NB4 (cell line): ENCODE measurements at regions not wholly inside any gene's neighbourhood (a gene's known extent, or its start where the extent isn't known, plus 50 kb on each side); places are given as distances from the start of the nearest gene placed in this dataset.

Source experiments
- CTCF ChIP-seq: IDR thresholded peaks from one replicate; pipeline ENCODE4 v1.5.1; 2012; ENCODE audit warnings: low read depth, low read length
- MYC ChIP-seq: IDR thresholded peaks from 2 replicates; pipeline ENCODE4 v1.6.1; 2011; ENCODE audit warnings: low read depth, low read length

- no peak for TF ChIP-seq CTCF
- no peak for TF ChIP-seq MYC
These were observed 1112.3 kb downstream of the GATA3 start for GRCh38 chr10:9166770-9167169.
